HEK293T (cell line): ENCODE measurements at regions not wholly inside any gene's neighbourhood (a gene's known extent, or its start where the extent isn't known, plus 50 kb on each side); places are given as distances from the start of the nearest gene placed in this dataset.

ENCODE experiments used
- CTCF ChIA-PET: fragments of 350-600 bp; formaldehyde crosslinking; extraction: SDS; loops from one replicate; lab custom pipeline; 2021; ENCODE audit warnings: antibody characterized with exemption, inconsistent platforms; lab: Yijun Ruan, JAX
- POLR2A ChIA-PET: fragments of 350-600 bp; formaldehyde crosslinking; extraction: SDS; loops from one replicate; lab custom pipeline; 2020; ENCODE audit warnings: antibody characterized with exemption, inconsistent platforms; lab: Yijun Ruan, JAX
- DNase-seq: peaks from one replicate; pipeline ENCODE4 v3.0.0; 2012; ENCODE audit warnings: mixed read lengths; ENCODE audit errors: extremely low spot score
- ARNT ChIP-seq: fragments of 450-650 bp; IDR thresholded peaks from 2 replicates; pipeline ENCODE4 v1.6.1; 2017; ENCODE audit warnings: mild to moderate bottlenecking
- BHLHE40 ChIP-seq: fragments of 450-650 bp; IDR thresholded peaks from 2 replicates; pipeline ENCODE4 v1.6.1; 2016; ENCODE audit warnings: mild to moderate bottlenecking, moderate library complexity, borderline replicate concordance
- CTBP1 ChIP-seq: fragments of 450-650 bp; IDR thresholded peaks from 2 replicates; pipeline ENCODE4 v1.6.1; 2016; ENCODE audit warnings: borderline replicate concordance
- ELF4 ChIP-seq: fragments of 450-650 bp; IDR thresholded peaks from 2 replicates; pipeline ENCODE4 v1.6.1; 2017; ENCODE audit warnings: antibody characterized with exemption
- FOXA1 ChIP-seq: fragments of 450-650 bp; IDR thresholded peaks from 2 replicates; pipeline ENCODE4 v1.6.1; 2016; ENCODE audit warnings: mild to moderate bottlenecking
- FOXK2 ChIP-seq: fragments of 450-650 bp; IDR thresholded peaks from 2 replicates; pipeline ENCODE4 v1.6.1; 2016; ENCODE audit warnings: mild to moderate bottlenecking
- FOXM1 ChIP-seq: fragments of 450-650 bp; IDR thresholded peaks from 2 replicates; pipeline ENCODE4 v1.6.1; 2017; ENCODE audit warnings: mild to moderate bottlenecking, borderline replicate concordance
- HDGF ChIP-seq: fragments of 450-650 bp; IDR thresholded peaks from 2 replicates; pipeline ENCODE4 v1.6.1; 2017; ENCODE audit warnings: antibody characterized with exemption, borderline replicate concordance
- L3MBTL2 ChIP-seq: fragments of 450-650 bp; conservative IDR thresholded peaks from 2 replicates; pipeline ENCODE4 v1.6.1; 2016; ENCODE audit warnings: mild to moderate bottlenecking
- LEF1 ChIP-seq: fragments of 450-650 bp; IDR thresholded peaks from 2 replicates; pipeline ENCODE4 v1.6.1; 2017; ENCODE audit warnings: mild to moderate bottlenecking, borderline replicate concordance
- NFRKB ChIP-seq: fragments of 450-650 bp; IDR thresholded peaks from 2 replicates; pipeline ENCODE4 v1.6.1; 2016; ENCODE audit warnings: mild to moderate bottlenecking, moderate library complexity
- SP1 ChIP-seq: fragments of 450-650 bp; IDR thresholded peaks from 2 replicates; pipeline ENCODE4 v1.6.1; 2017
- SUZ12 ChIP-seq: fragments of 450-650 bp; IDR thresholded peaks from 2 replicates; pipeline ENCODE4 v1.6.1; 2016; ENCODE audit warnings: mild to moderate bottlenecking
- TARDBP ChIP-seq: fragments of 450-650 bp; IDR thresholded peaks from 2 replicates; pipeline ENCODE4 v1.6.1; 2016
- ZNF384 ChIP-seq: fragments of 450-650 bp; IDR thresholded peaks from 2 replicates; pipeline ENCODE4 v1.6.1; 2016
- TF ChIP-seq, protein P1 (sequence below): fragments of 450-650 bp; IDR thresholded peaks from 2 replicates; pipeline ENCODE4 v1.6.1; 2016

DNA sequence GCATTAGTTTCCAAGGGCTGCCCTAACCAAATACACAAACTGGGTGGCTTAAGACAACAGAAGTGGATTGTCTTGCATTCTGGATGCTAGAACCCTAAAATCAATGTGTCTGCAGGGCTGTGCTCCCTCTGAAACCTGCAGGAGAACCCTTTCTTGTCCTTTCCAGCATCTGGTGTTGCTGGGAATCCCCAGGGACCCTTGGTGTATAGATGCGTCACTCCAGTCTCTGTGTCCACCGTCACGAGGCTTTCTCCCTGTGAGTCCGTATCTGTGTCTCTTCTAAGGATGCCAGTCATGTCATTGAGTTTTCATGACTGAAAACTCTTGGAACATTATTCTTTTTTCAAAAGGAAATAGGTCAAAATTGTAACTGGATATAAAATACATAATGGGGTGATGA is 142.9 kb downstream of the RNASET2 start:
- no peak for DNase-seq
- POLR2A ChIA-PET: no interaction called here
- CTCF ChIA-PET: no interaction called here
- TF ChIP-seq, protein P1, sequence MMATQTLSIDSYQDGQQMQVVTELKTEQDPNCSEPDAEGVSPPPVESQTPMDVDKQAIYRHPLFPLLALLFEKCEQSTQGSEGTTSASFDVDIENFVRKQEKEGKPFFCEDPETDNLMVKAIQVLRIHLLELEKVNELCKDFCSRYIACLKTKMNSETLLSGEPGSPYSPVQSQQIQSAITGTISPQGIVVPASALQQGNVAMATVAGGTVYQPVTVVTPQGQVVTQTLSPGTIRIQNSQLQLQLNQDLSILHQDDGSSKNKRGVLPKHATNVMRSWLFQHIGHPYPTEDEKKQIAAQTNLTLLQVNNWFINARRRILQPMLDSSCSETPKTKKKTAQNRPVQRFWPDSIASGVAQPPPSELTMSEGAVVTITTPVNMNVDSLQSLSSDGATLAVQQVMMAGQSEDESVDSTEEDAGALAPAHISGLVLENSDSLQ: no peak
- no peak for TF ChIP-seq TARDBP
- no peak for TF ChIP-seq NFRKB
- TF ChIP-seq FOXM1: no peak
- TF ChIP-seq L3MBTL2: no peak
- no peak for TF ChIP-seq ZNF384
- TF ChIP-seq FOXA1: no peak
- no peak for TF ChIP-seq SP1
- no peak for TF ChIP-seq FOXK2
- no peak for TF ChIP-seq HDGF
- no peak for TF ChIP-seq SUZ12
- TF ChIP-seq ELF4: no peak
- no peak for TF ChIP-seq CTBP1
- TF ChIP-seq LEF1: no peak
- no peak for TF ChIP-seq BHLHE40
- no peak for TF ChIP-seq ARNT

- POLR2A ChIA-PET: no interaction called here
- no peak for DNase-seq
- TF ChIP-seq FOXM1: no peak
- CTCF ChIA-PET: no interaction called here
These were observed 145.5 kb downstream of the RNASET2 start for GRCh38 chr6:166810864-166811263.

DNA sequence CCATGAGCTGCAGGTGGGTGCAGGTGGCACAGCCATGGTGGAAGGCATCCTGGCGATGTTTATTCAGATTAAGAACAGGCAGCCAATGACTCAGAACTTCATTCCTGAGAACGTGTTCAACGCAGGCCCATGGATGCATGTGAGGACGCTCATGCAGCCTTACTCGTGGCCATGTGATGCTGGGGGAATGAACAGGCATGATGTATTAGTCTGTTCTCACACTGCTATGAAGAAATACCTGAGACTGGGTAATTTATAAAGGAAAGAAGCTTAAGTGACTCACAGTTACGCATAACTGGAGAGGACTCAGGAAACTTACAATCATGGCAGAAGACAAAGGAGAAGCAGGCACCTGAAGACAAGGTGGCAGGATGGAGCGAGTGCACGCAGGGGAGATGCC is 146.6 kb downstream of the RNASET2 start:
- no peak for TF ChIP-seq FOXK2
- TF ChIP-seq FOXM1: no peak
- DNase-seq: no peak
- CTCF ChIA-PET: no interaction called here
- POLR2A ChIA-PET: no interaction called here

DNA sequence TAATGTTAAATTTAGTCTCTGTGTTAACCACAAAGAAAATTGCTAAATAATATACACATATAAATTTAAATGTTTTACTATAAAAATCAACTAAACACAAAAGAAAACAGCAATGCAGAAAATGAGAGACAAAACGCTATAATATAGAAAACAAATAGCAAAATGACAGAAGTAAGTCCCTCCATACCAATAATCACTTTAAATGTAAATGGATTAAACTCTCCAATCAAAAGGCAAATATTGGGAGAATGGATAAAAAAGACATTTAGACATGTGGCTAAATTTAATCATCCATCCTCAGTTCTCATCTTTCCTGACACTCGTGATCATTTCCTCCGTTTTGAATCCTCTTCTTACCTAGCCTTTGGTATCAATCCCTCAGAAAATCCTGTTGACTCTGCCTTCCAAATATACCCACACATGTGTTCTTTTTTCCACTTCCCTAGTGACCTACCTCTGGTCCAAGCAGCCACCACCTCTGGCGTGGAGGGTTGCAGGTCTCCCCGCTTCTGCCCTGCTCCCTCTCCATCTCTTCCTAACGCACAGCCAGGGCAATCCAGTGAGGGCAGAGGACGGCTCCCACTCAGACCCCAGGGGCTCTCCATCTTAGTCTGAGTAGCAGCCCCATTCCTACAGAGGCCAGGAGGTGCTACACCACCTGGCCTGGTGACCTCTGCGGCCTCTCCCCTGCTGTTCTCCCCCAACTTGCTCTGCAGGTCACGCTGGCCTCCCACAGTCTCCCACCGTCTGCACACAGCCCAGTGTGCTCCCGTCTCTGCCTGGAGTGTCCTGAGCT is 149.2 kb downstream of the RNASET2 start:
- TF ChIP-seq NFRKB: no peak
- no peak for TF ChIP-seq FOXK2
- no peak for TF ChIP-seq FOXM1
- TF ChIP-seq CTBP1: no peak
- no peak for TF ChIP-seq ELF4
- TF ChIP-seq L3MBTL2: no peak
- TF ChIP-seq ARNT: no peak
- TF ChIP-seq, protein P1: no peak
- no peak for TF ChIP-seq HDGF
- no peak for TF ChIP-seq BHLHE40
- no peak for DNase-seq
- ChIA-PET POLR2A (no interaction called here), CTCF (no interaction called here)

GRCh38 chr6:166806217-166806838 is 150.0 kb downstream of the RNASET2 start:
- POLR2A ChIA-PET: no interaction called here
- CTCF ChIA-PET: no interaction called here
- no peak for TF ChIP-seq ARNT
- TF ChIP-seq HDGF: no peak
- no peak for TF ChIP-seq TARDBP
- TF ChIP-seq LEF1: no peak
- TF ChIP-seq, protein P1: no peak
- TF ChIP-seq ELF4: no peak
- no peak for TF ChIP-seq CTBP1
- no peak for TF ChIP-seq FOXM1
- no peak for TF ChIP-seq FOXA1
- TF ChIP-seq NFRKB: no peak
- TF ChIP-seq SP1: no peak
- no peak for TF ChIP-seq FOXK2
- no peak for TF ChIP-seq SUZ12
- DNase-seq: no peak

DNA sequence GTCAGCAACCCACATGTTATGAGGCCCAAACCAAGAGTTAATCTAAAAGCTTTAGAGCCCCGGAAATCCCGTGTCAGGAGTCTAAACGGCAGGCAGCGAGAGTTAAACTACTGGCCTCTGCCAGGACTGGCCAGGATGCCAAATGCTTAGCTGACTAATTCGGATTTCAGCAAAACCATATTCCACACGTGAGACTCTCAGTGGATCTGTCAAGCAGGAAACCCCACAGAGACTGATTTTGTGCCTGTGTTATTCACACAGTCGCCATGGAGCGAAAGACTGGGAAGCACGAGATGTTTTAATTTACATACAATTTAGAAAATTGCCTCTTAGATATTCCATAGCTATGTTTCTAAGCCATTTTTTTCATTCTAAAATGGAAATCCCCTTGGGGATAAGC is 152.9 kb downstream of the RNASET2 start:
- POLR2A ChIA-PET: no interaction called here
- CTCF ChIA-PET: no interaction called here
- TF ChIP-seq SUZ12: no peak
- no peak for TF ChIP-seq BHLHE40
- TF ChIP-seq ZNF384: no peak
- no peak for TF ChIP-seq LEF1
- DNase-seq: no peak

DNA sequence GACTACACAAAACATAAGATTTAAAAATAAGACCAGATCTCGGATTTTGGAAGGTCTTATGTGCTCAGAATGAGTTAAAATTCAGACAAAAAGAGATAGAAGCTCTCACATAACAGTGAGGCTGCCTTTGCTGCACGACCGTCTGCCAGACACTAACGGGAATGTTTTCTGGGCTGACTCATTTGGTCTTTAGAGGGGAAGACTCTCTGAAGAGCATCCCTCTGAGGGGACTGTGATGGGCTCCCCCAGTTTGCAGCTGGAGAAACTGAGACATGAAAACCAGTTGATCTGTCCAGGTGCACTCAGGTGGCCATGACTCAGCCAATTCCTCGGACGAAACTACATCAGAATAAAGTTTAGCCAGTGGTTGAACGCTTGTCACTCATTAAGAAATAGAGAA is 153.9 kb downstream of the RNASET2 start:
- TF ChIP-seq FOXK2 (no peak), L3MBTL2 (no peak), LEF1 (no peak), SUZ12 (no peak), HDGF (no peak), ARNT (no peak), FOXM1 (no peak), NFRKB (no peak), SP1 (no peak), BHLHE40 (no peak), CTBP1 (no peak), TARDBP (no peak), ELF4 (no peak), FOXA1 (no peak)
- TF ChIP-seq, protein P1: no peak
- POLR2A ChIA-PET: no interaction called here
- CTCF ChIA-PET: no interaction called here
- DNase-seq: no peak
